ENCODE measurements at regions not wholly inside any gene's neighbourhood (a gene's known extent, or its start where the extent isn't known, plus 50 kb on each side); places are given as distances from the start of the nearest gene placed in this dataset.

DNA sequence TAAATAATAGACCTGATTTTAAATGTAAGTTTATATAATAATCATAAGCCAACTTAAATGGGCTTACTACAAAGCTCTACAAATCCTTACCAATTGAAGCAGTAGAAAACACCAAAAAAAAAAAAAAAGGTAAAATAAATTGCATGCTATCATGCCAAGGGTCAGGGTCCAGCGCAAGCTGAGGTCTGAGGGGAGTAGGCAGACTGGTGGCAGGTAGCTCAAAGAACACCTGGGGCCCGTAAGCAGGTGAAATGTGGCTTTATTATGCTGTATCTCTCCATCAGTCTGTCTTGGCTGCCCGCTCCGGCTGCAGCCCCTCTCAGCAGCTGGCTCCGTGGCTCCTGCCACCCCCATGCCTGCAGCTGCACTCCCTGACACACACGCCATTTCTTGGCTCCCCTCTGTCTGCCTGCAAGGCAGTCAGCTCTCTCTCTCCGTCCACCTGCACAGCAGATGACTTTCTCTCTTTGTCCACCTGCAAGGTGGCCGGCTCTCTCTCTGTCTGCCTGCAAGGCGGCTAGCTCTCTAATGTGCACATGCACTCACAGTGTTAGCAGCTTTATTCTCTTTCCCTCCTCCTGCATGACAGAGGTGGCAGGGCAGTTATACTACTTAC is 209.4 kb upstream of the UGT8 start:
- no peak for TF ChIP-seq CTCF (IDR thresholded peaks at IDR 0.05 in 4 of 5, conservative IDR thresholded peaks at IDR 0.05 in 1 of 5)
- TF ChIP-seq POLR2A (IDR thresholded peaks at IDR 0.05) = no peak

Data from gastrocnemius medialis (tissue), 4 donors.